ENCODE measurements at regions not wholly inside any gene's neighbourhood (a gene's known extent, or its start where the extent isn't known, plus 50 kb on each side); places are given as distances from the start of the nearest gene placed in this dataset.

DNA sequence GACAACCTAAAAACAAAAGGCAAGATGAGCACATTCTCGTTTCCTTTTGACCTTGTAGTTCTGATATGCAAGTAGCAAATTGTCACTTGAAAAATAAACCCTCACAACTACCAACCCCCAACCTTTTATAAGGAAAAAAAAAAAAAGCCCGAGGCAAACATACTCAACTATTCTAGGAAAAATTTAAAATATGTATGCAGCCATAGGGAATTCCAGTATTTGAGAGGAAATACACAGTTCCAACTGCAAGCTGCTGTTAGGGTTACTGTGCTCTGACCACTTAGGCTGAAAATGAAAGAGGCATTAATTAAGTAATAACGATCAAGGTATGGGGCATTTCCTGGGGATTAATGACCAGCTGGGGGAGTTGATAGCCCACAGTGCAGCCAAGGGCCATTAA, 281.9 kb upstream of the DPH6 start:
- no peaks in the 10 kb centered on the region for H3K9me1 ChIP-seq (ENCODE audit: control insufficient read depth, insufficient read depth, low read length)
- no peaks in the 10 kb centered on the region; a peak in 1 of 5 replicates for H3K27me3 ChIP-seq (ENCODE audit: control insufficient read depth in 2 of 2, insufficient read depth in 2 of 2, low read length in 2 of 2)
- no peaks in the 10 kb centered on the region for H3K36me3 ChIP-seq (ENCODE audit: control insufficient read depth, insufficient read depth, low read length)
- ATAC-seq (no peak), FAIRE-seq (no peak), DNase-seq (ENCODE audit: extremely low read depth in 1 of 4, low spot score in 3 of 4) (no peak)
- H3K9me3 ChIP-seq (replicated peaks; ENCODE audit: control insufficient read depth, insufficient read depth, low read depth, low read length) = no peaks in the 10 kb centered on the region
- intact Hi-C loops (cut with micrococcal nuclease) = no loop called here
- POLR2A ChIA-PET = interaction anchor here (1.3 kb wide), 1 partner anchor 15 kb away, joined by 3 read pairs; no protein-coding TSS in a partner anchor
- BruUV-seq (replicated peaks) = no TSS peak
- TF ChIP-seq SMAD1 (IDR thresholded peaks at IDR 0.05; ENCODE audit: low read depth, low read length, partially characterized antibody) = no peak
- no peak for TF ChIP-seq NCOR1 (IDR thresholded peaks at IDR 0.05)
- no peak for TF ChIP-seq BRD9 (IDR thresholded peaks at IDR 0.05; ENCODE audit: low read depth, partially characterized antibody)
- no peak for TF ChIP-seq JUND (IDR thresholded peaks at IDR 0.05; ENCODE audit: borderline replicate concordance, low read depth, low read length)
- no peak for TF ChIP-seq JUND (tag; IDR thresholded peaks at IDR 0.05; ENCODE audit: borderline replicate concordance, low read depth, low read length)
- TF ChIP-seq HNRNPLL (IDR thresholded peaks at IDR 0.05; ENCODE audit: low read depth, low read length, poor library complexity, severe bottlenecking) = no peak
- TF ChIP-seq, protein P1, sequence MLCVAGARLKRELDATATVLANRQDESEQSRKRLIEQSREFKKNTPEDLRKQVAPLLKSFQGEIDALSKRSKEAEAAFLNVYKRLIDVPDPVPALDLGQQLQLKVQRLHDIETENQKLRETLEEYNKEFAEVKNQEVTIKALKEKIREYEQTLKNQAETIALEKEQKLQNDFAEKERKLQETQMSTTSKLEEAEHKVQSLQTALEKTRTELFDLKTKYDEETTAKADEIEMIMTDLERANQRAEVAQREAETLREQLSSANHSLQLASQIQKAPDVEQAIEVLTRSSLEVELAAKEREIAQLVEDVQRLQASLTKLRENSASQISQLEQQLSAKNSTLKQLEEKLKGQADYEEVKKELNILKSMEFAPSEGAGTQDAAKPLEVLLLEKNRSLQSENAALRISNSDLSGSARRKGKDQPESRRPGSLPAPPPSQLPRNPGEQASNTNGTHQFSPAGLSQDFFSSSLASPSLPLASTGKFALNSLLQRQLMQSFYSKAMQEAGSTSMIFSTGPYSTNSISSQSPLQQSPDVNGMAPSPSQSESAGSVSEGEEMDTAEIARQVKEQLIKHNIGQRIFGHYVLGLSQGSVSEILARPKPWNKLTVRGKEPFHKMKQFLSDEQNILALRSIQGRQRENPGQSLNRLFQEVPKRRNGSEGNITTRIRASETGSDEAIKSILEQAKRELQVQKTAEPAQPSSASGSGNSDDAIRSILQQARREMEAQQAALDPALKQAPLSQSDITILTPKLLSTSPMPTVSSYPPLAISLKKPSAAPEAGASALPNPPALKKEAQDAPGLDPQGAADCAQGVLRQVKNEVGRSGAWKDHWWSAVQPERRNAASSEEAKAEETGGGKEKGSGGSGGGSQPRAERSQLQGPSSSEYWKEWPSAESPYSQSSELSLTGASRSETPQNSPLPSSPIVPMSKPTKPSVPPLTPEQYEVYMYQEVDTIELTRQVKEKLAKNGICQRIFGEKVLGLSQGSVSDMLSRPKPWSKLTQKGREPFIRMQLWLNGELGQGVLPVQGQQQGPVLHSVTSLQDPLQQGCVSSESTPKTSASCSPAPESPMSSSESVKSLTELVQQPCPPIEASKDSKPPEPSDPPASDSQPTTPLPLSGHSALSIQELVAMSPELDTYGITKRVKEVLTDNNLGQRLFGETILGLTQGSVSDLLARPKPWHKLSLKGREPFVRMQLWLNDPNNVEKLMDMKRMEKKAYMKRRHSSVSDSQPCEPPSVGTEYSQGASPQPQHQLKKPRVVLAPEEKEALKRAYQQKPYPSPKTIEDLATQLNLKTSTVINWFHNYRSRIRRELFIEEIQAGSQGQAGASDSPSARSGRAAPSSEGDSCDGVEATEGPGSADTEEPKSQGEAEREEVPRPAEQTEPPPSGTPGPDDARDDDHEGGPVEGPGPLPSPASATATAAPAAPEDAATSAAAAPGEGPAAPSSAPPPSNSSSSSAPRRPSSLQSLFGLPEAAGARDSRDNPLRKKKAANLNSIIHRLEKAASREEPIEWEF (CRISPR knock-in tag; IDR thresholded peaks at IDR 0.05) = no peak
- no peak for TF ChIP-seq ILK (tag; IDR thresholded peaks at IDR 0.05; ENCODE audit: borderline replicate concordance, low read depth)
- no peak for TF ChIP-seq KLF10 (CRISPR knock-in tag; IDR thresholded peaks at IDR 0.05)
- TF ChIP-seq RBM25 (IDR thresholded peaks at IDR 0.05; ENCODE audit: low read depth, low read length, severe bottlenecking) = no peak
- TF ChIP-seq ILF3 (IDR thresholded peaks at IDR 0.05; ENCODE audit: borderline replicate concordance) = no peak
- TF ChIP-seq, protein P2, sequence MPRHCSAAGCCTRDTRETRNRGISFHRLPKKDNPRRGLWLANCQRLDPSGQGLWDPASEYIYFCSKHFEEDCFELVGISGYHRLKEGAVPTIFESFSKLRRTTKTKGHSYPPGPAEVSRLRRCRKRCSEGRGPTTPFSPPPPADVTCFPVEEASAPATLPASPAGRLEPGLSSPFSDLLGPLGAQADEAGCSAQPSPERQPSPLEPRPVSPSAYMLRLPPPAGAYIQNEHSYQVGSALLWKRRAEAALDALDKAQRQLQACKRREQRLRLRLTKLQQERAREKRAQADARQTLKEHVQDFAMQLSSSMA (CRISPR knock-in tag; IDR thresholded peaks at IDR 0.05) = no peak
- TF ChIP-seq, protein P3, sequence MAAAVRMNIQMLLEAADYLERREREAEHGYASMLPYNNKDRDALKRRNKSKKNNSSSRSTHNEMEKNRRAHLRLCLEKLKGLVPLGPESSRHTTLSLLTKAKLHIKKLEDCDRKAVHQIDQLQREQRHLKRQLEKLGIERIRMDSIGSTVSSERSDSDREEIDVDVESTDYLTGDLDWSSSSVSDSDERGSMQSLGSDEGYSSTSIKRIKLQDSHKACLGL (CRISPR knock-in tag; IDR thresholded peaks at IDR 0.05; ENCODE audit: borderline replicate concordance, poor library complexity, severe bottlenecking) = no peak
- no peak overlapping the region for H3K4me3 ChIP-seq
- H3K9ac ChIP-seq (ENCODE audit: insufficient read depth in 1 of 2, low read depth in 2 of 2, low read length in 2 of 2) = no peak overlapping the region
- CTCF ChIA-PET (ENCODE audit: low intra/inter-chr PET ratio) = no interaction called here
- H3K79me2 ChIP-seq (ENCODE audit: control insufficient read depth, insufficient read depth, low read length) = no peaks in the 10 kb centered on the region
- H4K20me1 ChIP-seq (replicated peaks; ENCODE audit: control insufficient read depth, insufficient read depth, low read length) = no peaks in the 10 kb centered on the region
- no peak overlapping the region for H2AFZ ChIP-seq (ENCODE audit: low read depth, low read length)
- in situ Hi-C loops (cut with MboI) = no loop called here
- no peak overlapping the region for H3K27ac ChIP-seq (ENCODE audit: extremely low read depth, low read depth, low read length)
- no peaks in the 10 kb centered on the region; a peak in 1 of 5 replicates for H3K4me1 ChIP-seq (replicated peaks in 1 of 2; ENCODE audit: control insufficient read depth in 2 of 2, insufficient read depth in 2 of 2, low read length in 2 of 2)
- WGBS (ENCODE audit: insufficient coverage, low coverage, missing lambda C conversion rate) = 0% methylated on average over 3 of the region's 3 CpGs
- no peak overlapping the region for H3K4me2 ChIP-seq (ENCODE audit: insufficient read depth, low read length)
